ENCODE measurements at regions not wholly inside any gene's neighbourhood (a gene's known extent, or its start where the extent isn't known, plus 50 kb on each side); places are given as distances from the start of the nearest gene placed in this dataset.

DNA sequence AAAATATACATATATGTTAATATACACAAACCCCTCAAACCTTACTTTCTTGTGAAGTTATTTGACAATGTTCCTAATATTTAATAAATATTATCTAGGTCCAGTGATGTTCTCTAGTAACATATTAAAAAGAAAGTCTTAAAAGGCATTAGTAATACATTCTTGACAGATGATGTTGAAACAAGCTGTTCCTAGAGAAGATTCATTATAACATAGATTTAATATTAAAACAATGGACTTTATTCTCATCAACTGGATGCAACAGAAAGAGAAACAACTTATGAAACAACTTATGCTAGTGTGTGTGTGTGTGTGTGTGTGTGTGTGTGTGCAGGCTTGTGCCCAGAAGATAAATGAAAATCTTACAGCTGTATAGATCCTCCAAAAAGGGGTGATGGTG, 68.5 kb upstream of the PLXNA2 start:
- TF ChIP-seq LEF1 (IDR thresholded peaks at IDR 0.05; ENCODE audit: borderline replicate concordance), result no peak
- TF ChIP-seq, protein P1, sequence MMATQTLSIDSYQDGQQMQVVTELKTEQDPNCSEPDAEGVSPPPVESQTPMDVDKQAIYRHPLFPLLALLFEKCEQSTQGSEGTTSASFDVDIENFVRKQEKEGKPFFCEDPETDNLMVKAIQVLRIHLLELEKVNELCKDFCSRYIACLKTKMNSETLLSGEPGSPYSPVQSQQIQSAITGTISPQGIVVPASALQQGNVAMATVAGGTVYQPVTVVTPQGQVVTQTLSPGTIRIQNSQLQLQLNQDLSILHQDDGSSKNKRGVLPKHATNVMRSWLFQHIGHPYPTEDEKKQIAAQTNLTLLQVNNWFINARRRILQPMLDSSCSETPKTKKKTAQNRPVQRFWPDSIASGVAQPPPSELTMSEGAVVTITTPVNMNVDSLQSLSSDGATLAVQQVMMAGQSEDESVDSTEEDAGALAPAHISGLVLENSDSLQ (IDR thresholded peaks at IDR 0.05), result no peak
- no peak for TF ChIP-seq SUZ12 (IDR thresholded peaks at IDR 0.05)
- TF ChIP-seq CTBP1 (IDR thresholded peaks at IDR 0.05; ENCODE audit: borderline replicate concordance), result no peak
- no peak for TF ChIP-seq FOXM1 (IDR thresholded peaks at IDR 0.05; ENCODE audit: borderline replicate concordance)
